ENCODE measurements at regions not wholly inside any gene's neighbourhood (a gene's known extent, or its start where the extent isn't known, plus 50 kb on each side); places are given as distances from the start of the nearest gene placed in this dataset.

DNA sequence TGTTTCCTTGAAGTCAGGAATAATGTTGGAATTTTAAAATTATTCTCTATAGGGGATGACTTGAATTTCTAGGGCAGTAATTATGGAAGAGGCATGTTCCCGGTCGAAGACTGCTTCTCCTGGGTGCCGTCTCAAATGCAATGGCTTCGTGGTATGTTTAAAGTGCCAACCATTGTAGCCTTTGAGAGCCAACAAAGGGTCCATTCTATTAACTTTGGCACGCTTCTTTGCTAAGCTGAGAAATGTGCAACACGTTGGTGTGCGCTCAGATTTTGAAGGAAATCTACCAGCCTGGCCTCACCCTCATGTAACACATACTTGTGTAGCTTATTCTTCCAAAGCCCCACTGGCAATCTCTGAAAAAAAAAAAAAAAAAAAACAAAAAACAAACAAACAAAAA is 221.2 kb upstream of the ANKH start:
- TF ChIP-seq USF1 (IDR thresholded peaks at IDR 0.05) (no peak), TCF12 (IDR thresholded peaks at IDR 0.05; ENCODE audit: low read depth) (no peak), YY1 (IDR thresholded peaks at IDR 0.05; ENCODE audit: low read depth) (no peak), CEBPB (IDR thresholded peaks at IDR 0.05) (no peak), EGR1 (IDR thresholded peaks at IDR 0.05) (no peak), TAF1 (IDR thresholded peaks at IDR 0.05; ENCODE audit: low read depth) (no peak), CREB1 (IDR thresholded peaks at IDR 0.05; ENCODE audit: low read depth) (no peak), RAD21 (IDR thresholded peaks at IDR 0.05; ENCODE audit: low read depth) (no peak), MAX (IDR thresholded peaks at IDR 0.05) (no peak), NFIC (IDR thresholded peaks at IDR 0.05) (no peak), EP300 (IDR thresholded peaks at IDR 0.05; ENCODE audit: borderline replicate concordance) (no peak), FOXM1 (IDR thresholded peaks at IDR 0.05; ENCODE audit: borderline replicate concordance, low read depth) (no peak)
- TF ChIP-seq, protein P1, sequence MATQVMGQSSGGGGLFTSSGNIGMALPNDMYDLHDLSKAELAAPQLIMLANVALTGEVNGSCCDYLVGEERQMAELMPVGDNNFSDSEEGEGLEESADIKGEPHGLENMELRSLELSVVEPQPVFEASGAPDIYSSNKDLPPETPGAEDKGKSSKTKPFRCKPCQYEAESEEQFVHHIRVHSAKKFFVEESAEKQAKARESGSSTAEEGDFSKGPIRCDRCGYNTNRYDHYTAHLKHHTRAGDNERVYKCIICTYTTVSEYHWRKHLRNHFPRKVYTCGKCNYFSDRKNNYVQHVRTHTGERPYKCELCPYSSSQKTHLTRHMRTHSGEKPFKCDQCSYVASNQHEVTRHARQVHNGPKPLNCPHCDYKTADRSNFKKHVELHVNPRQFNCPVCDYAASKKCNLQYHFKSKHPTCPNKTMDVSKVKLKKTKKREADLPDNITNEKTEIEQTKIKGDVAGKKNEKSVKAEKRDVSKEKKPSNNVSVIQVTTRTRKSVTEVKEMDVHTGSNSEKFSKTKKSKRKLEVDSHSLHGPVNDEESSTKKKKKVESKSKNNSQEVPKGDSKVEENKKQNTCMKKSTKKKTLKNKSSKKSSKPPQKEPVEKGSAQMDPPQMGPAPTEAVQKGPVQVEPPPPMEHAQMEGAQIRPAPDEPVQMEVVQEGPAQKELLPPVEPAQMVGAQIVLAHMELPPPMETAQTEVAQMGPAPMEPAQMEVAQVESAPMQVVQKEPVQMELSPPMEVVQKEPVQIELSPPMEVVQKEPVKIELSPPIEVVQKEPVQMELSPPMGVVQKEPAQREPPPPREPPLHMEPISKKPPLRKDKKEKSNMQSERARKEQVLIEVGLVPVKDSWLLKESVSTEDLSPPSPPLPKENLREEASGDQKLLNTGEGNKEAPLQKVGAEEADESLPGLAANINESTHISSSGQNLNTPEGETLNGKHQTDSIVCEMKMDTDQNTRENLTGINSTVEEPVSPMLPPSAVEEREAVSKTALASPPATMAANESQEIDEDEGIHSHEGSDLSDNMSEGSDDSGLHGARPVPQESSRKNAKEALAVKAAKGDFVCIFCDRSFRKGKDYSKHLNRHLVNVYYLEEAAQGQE (IDR thresholded peaks at IDR 0.05; ENCODE audit: low read depth): no peak

Measured in Ishikawa (cell line).